ENCODE measurements at regions not wholly inside any gene's neighbourhood (a gene's known extent, or its start where the extent isn't known, plus 50 kb on each side); places are given as distances from the start of the nearest gene placed in this dataset.

DNA sequence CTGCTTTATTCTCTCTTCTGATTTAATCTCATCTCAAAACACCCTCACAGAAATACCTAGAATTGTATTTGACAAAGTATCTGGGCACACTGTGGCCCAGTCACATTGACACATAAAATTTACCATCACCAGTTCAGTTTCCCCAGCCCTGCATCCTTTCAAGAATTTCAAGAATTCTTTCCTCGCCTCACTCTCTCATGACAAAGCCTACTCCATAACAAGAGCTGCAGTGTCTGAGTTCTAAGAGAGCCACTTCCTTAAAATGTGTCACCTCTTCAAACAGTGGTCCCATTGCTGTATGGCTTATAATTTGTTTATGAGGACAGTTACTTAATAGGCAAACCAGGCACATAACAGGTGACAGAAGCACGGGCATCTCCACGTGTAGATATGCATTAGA is 90.9 kb upstream of the STK39 start:
- DNase-seq (ENCODE audit: low read depth) = no peak
- H3K4me3 ChIP-seq (ENCODE audit: low read depth, low read length) = no peak overlapping the region
- TF ChIP-seq, protein P1, sequence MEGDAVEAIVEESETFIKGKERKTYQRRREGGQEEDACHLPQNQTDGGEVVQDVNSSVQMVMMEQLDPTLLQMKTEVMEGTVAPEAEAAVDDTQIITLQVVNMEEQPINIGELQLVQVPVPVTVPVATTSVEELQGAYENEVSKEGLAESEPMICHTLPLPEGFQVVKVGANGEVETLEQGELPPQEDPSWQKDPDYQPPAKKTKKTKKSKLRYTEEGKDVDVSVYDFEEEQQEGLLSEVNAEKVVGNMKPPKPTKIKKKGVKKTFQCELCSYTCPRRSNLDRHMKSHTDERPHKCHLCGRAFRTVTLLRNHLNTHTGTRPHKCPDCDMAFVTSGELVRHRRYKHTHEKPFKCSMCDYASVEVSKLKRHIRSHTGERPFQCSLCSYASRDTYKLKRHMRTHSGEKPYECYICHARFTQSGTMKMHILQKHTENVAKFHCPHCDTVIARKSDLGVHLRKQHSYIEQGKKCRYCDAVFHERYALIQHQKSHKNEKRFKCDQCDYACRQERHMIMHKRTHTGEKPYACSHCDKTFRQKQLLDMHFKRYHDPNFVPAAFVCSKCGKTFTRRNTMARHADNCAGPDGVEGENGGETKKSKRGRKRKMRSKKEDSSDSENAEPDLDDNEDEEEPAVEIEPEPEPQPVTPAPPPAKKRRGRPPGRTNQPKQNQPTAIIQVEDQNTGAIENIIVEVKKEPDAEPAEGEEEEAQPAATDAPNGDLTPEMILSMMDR (IDR thresholded peaks at IDR 0.05; ENCODE audit: insufficient read depth, low read depth, low read length) = no peak

DNA sequence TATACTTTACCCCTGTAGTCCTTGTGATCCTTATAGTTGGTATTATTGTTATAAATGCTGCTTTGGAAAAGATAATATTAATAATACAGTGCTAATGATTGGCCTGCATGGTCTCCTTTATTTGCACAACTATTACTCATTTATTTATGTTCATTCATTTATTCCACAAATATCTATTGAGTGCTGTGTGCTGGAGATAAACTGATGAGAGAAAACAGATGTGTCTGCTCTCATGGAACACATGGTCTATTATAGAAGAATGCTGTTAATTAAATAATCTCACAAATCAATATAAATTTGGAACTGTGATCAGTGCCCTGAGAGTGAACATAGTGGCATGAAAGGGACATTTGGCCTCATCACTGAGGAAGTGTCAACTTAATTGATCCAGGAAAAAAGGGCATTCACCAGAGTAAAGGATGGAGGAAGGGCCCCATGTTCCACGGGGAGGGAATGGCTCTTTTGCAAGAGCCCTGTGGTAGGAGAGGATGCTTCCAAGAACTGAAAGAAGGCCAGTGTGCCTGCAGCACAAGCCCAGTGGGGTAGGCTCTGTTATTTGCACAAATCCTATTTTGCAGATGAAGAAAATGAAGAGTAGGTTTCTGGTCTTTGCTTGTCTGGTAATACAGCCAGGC is 91.5 kb upstream of the STK39 start:
- TF ChIP-seq, protein P1 (IDR thresholded peaks at IDR 0.05; ENCODE audit: insufficient read depth, low read depth, low read length) = no peak
- H3K4me3 ChIP-seq (ENCODE audit: low read depth, low read length) = no peak overlapping the region
- no peak for DNase-seq (ENCODE audit: low read depth)

DNA sequence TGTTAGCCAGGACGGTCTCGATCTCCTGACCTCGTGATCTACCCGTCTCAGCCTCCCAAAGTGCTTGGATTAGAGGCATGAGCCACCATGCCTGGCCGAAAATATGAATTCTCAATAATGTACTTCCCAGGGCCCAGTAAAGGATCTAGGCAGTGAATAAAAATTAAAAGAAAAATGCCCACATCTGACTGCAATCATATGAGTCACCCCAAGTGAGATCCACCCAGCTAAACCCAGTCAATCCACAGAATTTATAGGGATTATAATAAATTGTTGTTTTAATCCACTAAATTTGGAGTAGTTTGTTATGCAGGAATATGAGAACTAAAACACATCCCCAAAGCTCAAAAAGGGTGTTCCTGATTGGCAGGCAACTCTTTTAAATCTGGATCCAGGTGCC is 93.5 kb upstream of the STK39 start:
- H3K4me3 ChIP-seq (ENCODE audit: low read depth, low read length) = no peak overlapping the region
- DNase-seq (ENCODE audit: low read depth) = no peak
- TF ChIP-seq, protein P1 (IDR thresholded peaks at IDR 0.05; ENCODE audit: insufficient read depth, low read depth, low read length) = no peak

DNA sequence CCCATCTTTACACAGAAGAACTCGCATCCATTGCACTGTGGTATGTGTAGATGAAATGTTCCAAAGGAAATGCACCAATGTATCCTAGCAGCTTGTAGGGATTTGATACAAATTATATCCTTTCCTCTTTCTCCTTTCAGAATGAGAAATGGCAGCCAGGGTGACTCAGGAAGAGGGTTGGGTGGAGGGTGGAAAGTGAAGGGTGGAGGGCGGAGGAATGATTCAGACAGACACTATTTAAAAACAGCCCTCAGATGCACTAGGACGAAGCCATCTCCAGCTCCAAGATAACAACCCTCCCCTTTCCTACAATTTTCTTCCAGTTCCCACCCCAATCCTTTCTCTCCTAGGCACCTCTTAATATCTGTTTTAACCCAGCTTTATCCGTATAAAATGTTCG is 96.2 kb upstream of the STK39 start:
- no peak overlapping the region for H3K4me3 ChIP-seq (ENCODE audit: low read depth, low read length)
- DNase-seq (ENCODE audit: low read depth) = no peak
- TF ChIP-seq, protein P1 (IDR thresholded peaks at IDR 0.05; ENCODE audit: insufficient read depth, low read depth, low read length) = no peak

DNA sequence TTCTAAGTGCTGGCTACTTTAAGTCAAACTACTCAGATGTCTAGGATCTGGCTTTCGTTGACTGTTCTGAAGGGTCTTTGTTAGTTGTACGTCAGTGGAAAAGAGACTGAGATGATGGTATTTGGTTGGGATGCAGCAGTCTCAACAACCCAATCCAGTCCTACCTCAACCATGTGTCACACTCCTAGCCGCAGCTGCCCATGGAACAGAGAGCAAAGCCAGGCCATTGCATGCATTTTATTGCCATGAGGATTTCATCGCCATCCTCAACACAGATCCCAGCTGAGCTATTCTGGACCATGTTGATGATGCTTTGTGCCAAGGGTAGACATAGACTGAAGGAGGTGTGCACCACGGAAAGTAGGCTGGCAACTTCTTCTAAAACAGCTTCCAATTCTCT is 97.3 kb upstream of the STK39 start:
- DNase-seq (ENCODE audit: low read depth) = no peak
- no peak overlapping the region for H3K4me3 ChIP-seq (ENCODE audit: low read depth, low read length)
- TF ChIP-seq, protein P1 (IDR thresholded peaks at IDR 0.05; ENCODE audit: insufficient read depth, low read depth, low read length) = no peak

DNA sequence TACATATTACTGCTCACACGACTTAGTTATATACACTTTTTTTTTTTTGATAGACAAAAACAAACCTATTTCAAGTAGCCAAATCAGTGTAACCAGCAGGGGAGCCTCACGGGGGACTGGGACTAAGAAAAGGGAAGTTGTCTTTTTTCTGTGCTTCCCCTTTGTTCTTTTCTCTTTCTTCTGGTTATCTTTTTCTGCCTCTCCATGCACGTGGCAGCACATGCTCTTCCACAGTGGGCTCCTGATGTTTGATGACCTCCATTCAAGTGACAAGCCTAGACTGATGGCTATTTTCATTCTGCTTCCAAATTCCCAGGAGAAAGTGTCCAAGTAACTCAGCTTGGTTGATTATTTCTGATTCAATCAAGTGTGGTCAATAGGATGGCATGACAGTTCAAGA is 98.2 kb upstream of the STK39 start:
- TF ChIP-seq, protein P1 (IDR thresholded peaks at IDR 0.05; ENCODE audit: insufficient read depth, low read depth, low read length) = no peak
- no peak overlapping the region for H3K4me3 ChIP-seq (ENCODE audit: low read depth, low read length)
- no peak for DNase-seq (ENCODE audit: low read depth)
